HG02885 (cell line): ENCODE measurements at regions not wholly inside any gene's neighbourhood (a gene's known extent, or its start where the extent isn't known, plus 50 kb on each side); places are given as distances from the start of the nearest gene placed in this dataset.
"Not testable (repeated sequence)": the region's sequence is repeated elsewhere in the genome, so short reads cannot be mapped to it uniquely, and the experiment has no call there.

Source experiments
- ATAC-seq: cut with Tn5 transposase; IDR thresholded peaks from one replicate; pipeline ENCODE4 v1.9.1; 2021; ENCODE audit warnings: mild to moderate bottlenecking; ENCODE audit not compliant: unreplicated experiment, poor library complexity

GRCh38 chr2:57615855-57616556 is 430.6 kb upstream of the VRK2 start:
- no peak for ATAC-seq

DNA sequence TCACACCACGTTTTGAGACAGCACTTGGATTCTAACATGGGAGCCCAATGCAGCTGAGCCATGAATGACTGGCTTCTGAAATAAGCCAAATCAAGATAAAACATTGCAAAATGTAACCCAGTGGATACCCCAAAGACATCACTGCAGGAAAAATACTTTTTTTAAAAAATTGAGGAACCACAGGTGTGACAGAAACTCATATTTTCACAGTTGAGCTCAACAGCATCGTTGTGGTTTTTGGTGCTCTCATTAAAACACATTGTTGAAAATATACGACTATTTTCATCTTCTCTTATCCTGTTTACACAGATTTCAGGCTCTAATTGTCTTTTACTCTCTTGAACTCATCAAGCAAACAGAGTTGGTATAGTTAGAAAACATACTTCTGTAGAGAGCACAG is 429.3 kb upstream of the VRK2 start:
- no peak for ATAC-seq

DNA sequence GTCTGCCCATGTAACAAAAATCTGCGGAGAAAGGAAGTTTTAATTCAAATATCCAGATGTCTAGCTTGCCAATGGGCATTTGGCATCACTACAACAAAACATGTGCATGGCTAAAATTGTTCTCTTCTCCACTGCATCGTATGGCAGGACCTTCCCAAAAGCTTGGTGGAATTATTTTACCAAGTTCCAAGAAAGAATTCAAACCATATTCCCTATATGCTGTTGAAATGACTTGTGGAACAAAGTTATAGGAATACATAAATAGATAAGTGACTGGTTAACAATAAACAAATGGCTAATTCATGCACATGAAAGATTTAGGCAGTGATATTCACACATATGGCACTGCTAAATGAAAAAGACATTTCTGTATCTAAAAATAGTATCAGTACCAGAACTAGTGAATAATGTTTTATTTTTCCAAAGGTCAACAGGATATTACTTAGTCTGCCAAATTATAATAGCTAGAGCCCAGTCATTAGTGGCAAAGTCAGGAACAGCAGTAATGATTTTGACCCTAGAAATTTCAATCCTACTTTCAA is 425.4 kb upstream of the VRK2 start:
- ATAC-seq = no peak

DNA sequence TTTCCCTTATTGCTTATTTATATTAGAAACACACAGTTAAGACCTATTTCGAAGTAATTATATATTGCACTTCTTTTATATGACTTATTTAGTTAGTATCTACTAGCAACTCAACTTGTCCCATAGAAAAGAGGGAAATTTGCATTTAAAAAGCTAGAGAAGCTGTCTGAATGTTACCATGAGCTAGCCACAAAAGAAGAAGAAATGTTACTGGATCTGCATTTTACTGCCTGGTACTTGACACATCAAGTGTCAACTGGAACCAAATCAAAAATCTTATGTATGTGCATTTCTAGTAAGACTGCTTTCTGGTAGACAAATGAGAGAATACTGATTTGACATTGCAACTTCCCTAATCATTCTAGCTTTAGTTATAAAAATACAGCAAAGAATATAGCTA is 424.6 kb upstream of the VRK2 start:
- ATAC-seq = no peak

- no peak for ATAC-seq
Observed at GRCh38 chr2:57656198-57656597, 390.4 kb upstream of the VRK2 start.

GRCh38 chr2:57669570-57669969 is 377.0 kb upstream of the VRK2 start:
- no peak for ATAC-seq

DNA sequence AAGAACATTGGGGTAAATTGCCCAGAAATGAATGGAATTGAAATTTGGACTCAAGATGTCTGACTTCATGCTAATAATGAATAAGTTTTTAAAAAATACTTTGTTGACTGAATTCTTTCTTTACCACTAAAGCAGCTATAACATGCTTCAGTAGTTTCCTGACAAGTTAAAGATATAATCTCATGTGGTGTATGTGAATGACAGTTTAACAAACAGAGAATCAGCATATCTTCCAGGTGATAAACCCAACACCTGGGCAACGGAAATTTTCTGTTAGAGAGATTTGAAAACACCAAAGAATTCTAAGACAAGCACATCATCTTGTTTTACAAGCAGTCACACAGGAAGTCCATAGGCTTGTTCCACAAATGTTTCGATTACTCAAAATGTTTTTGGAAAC is 372.6 kb upstream of the VRK2 start:
- ATAC-seq = no peak

DNA sequence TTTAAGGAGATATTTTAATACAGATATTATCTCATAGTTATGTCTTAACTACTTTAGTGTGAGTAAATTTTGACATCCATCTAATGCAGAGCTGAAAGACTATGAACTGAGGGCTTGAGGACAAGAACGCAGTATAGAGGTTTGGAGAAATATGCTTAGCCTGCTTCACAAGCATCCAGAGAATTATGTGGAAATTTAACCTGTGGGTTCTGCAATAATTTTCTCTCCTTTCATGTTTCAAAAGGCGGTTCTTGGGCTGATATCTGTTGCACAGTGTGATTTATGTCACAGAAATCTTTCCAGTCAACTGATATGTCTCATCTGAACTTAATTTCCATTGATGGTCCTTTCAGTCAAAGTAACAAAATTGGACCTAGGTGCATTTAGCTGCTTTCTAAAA is 371.9 kb upstream of the VRK2 start:
- ATAC-seq = no peak

GRCh38 chr2:57677296-57677695 is 369.3 kb upstream of the VRK2 start:
- ATAC-seq = no peak

DNA sequence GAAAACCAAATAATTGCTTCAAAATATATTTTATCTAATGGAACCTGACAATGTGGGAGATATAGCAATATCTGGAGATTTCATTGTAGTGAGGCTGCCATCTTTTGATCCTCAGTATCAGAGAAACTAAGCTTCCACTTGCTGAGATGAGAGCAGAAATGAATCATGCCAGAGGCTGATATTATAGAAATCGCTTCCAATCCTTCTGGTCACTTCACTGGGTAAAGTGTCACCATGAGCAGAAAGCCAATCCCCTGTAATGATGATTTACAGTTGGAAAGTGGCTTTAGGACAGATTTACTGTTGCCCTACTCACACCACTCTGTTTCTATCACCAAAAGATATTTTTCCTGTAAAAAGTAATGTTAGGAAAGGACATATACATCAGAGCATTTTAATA is 365.0 kb upstream of the VRK2 start:
- ATAC-seq = no peak

DNA sequence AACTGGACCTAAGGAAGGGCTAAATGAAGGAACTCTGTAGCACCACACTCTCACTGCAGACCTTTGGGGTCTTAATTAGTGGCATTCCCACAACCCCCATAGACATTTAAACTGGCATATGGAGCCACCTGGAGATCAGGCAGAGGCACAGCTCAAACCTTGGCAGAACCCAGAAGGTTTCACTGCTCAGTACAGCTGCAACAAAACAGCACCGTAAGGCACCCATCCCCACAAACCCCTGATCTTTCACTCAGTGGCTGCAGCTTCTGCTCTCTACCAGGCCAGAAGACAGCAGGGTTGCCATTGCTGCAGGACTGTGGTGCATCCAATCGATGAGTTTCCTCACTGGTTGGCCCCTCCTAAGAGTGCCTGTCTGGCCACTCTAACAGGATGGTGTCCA is 361.6 kb upstream of the VRK2 start:
- no peak for ATAC-seq

DNA sequence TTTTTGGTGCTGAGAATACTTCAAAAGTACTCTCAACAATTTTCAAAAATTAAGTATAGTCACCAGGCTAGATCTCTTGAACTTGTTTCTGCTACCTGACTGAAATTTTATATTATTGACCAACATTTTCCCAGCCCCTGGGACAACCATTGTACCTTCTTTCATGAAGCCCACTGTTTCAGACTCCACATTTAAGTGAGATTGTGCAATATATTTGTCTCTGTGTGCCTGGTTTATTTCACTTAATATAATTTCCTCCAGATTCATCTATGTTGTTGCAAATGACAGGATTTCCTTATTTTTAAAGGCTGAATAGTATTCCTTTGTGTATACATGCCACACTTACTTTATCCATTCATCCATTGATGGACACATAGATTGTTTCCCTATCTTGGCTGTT is 354.2 kb upstream of the VRK2 start:
- ATAC-seq = no peak

- ATAC-seq = no peak
Observed at GRCh38 chr2:57693177-57693576, 353.4 kb upstream of the VRK2 start.

DNA sequence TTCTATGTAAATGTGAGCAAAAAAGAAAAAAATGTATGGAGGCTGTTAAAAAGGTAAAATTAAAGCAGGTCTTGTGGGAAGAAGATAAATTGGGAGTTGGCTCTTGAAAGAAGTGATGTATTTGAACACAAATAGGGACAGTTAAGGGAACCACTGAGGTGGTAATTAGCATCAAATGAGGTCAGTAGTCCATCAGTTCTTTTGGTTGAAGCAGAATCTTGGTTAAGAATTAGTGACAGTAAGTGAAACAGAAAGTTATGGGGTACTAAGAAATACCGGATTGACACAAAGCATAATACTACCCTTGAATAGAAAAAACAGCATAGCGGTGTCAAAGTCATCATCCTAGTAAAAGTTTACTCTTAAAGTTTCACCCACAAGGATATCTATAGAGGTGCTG is 352.6 kb upstream of the VRK2 start:
- no peak for ATAC-seq

DNA sequence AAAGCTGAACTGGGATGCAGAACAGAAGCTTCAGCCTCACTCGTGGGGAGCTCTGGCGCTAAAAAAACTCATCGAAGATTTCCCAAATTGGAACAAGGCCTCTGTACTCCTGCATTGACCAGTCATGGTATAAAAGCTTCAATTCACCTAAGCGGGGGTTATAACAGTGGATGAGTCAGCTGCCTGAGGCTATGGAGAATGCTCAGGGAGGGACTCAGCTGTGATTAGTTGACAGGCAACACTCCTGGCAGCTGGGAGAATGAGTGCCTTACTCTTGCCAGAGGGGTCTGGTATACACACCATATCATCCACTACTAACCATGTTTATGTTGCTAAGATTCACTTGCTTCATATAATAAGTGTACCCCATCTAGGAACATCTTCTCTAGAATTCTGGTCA is 350.6 kb upstream of the VRK2 start:
- no peak for ATAC-seq

DNA sequence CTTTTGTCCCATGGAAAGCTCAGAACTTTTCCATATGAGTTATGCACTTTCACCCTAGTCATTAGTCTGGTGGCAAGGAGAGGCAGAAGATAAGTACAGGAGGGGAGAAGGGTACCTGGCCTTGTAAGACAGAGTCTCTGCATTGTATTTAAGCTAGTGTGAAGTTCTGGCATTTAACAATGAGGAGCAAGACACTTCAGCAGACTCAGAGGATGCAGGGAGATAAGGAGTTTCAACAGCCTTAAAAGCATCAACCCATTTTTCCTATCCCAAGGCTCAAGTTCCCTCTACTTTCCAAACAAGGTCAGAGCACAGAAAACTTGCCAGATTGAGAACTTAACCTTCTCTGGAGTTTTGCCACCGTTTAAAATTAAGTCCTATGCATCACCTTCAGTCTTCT is 348.2 kb upstream of the VRK2 start:
- no peak for ATAC-seq

DNA sequence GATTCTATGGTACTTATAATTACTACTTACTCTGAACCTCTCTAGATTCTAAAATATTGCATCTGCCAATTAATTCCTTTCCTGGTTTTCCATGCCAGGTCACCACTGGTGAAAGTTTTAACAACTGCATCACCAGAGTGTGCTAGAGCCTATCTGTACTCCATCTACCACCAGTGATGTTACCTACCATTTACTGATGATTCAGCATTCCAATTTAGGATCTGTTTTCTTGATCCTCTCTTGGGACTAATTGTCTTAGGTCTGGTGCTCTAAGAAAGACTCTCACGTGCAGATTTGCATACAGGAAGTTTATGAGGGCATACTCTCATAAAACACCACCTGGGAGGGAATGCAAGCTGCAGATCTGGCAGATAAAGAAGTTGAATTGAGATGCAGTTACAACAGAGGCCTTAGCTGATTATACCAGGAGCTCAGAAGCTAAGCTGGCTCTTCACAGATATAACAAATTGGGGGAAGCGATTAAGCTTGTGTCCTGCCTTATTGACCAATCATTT is 347.6 kb upstream of the VRK2 start:
- no peak for ATAC-seq

- ATAC-seq = no peak
Observed at GRCh38 chr2:57701391-57701791, 345.2 kb upstream of the VRK2 start.

GRCh38 chr2:57703407-57703806 is 343.2 kb upstream of the VRK2 start:
- ATAC-seq = no peak

GRCh38 chr2:57707794-57708193 is 338.8 kb upstream of the VRK2 start:
- not testable (repeated sequence) for ATAC-seq

GRCh38 chr2:57711991-57712390 is 334.6 kb upstream of the VRK2 start:
- ATAC-seq = no peak
